Mucosa of stomach (tissue), 1 donor: ENCODE measurements at regions not wholly inside any gene's neighbourhood (a gene's known extent, or its start where the extent isn't known, plus 50 kb on each side); places are given as distances from the start of the nearest gene placed in this dataset.

Experiments used
- H3K27me3 ChIP-seq: one replicate; pipeline ENCODE4 v1.7.0; 2013; ENCODE audit warnings: mild to moderate bottlenecking, low read length; ENCODE audit not compliant: control insufficient read depth, insufficient read depth
- H3K36me3 ChIP-seq: one replicate; pipeline ENCODE4 v1.7.0; 2013; ENCODE audit warnings: low read length; ENCODE audit not compliant: control insufficient read depth, insufficient read depth
- H3K4me1 ChIP-seq: one replicate; pipeline ENCODE4 v1.7.0; 2013; ENCODE audit warnings: mild to moderate bottlenecking, low read length; ENCODE audit not compliant: control insufficient read depth, insufficient read depth
- H3K4me3 ChIP-seq: one replicate; pipeline ENCODE4 v1.7.0; 2013; ENCODE audit warnings: low read length
- H3K9ac ChIP-seq: one replicate; pipeline ENCODE4 v1.7.0; 2013; ENCODE audit warnings: mild to moderate bottlenecking, low read length, moderate library complexity
- H3K9me3 ChIP-seq: one replicate; pipeline ENCODE4 v1.7.0; 2013; ENCODE audit warnings: mild to moderate bottlenecking, low read length, moderate library complexity; ENCODE audit not compliant: control insufficient read depth
- donor health status: Pancreatic carcinoma.

GRCh38 chr1:98410082-98410481, 251.4 kb upstream of the SNX7 start:
- Histone ChIP-seq H3K4me1 (peaks cover under 1% of the 10 kb centered on the region), H3K27me3 (no peaks in the 10 kb centered on the region), H3K4me3 (no peak overlapping the region), H3K36me3 (no peaks in the 10 kb centered on the region), H3K9ac (no peak overlapping the region), H3K9me3 (no peaks in the 10 kb centered on the region)

DNA sequence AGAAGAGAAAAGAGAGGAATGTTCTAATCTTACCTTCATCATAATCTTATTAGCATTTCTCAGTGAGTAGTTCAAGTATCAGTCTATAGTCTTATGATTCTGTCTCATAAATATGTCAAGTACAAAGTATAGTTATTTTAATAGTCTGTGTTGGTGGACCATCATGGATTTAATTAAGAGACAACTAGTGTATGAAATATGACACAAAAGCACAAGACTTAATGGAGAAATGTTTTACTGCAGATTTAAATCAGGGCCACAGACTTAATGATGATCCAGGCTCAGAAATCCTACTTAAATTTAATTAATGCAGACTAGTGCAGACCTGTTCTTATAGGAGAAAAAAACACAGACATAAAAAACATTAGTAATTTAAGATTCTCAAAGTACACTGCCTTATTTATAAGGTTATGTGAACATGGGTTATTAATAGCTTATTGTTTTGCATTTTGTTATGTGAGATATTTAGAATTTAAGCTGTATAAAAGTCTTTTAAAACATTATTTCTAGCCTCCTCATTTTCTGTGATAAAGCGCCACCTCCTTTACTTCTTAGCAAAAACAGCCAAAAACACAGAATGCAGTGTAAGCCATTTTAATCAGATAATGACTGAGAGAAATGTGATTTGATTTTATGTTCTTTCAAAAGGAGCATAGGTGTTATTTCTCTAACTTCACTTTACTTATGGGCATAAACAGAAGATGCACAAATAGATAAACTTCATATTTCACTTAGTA, 255.0 kb upstream of the SNX7 start:
- no peaks in the 10 kb centered on the region for H3K27me3 ChIP-seq
- no peaks in the 10 kb centered on the region for H3K36me3 ChIP-seq
- no peaks in the 10 kb centered on the region for H3K9me3 ChIP-seq
- no peaks in the 10 kb centered on the region for H3K4me1 ChIP-seq
- H3K9ac ChIP-seq, result no peak overlapping the region
- H3K4me3 ChIP-seq, result no peak overlapping the region

DNA sequence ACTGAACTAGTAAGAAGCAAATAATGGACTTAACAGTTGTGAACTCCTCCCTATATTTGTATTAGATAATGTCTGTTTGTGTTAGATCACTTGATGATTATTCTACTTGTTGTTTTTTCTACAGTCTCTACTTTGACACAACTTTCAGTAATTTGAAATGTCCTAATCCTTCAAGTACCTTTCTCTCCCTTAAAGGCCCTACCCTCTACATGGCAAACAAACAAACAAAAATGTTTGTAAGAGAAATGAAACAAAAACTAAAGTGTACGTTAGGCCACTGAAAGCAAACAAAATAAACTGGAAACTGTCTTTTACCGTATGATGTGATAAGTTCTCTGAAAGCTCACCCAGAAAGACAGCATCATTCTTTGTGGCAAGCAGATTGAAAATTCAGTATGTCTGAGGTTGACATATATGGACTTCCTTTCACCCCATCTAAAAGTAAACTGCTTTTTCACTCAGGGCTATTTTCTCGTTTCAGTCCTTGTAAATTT, 255.9 kb upstream of the SNX7 start:
- no peaks in the 10 kb centered on the region for H3K9me3 ChIP-seq
- no peaks in the 10 kb centered on the region for H3K27me3 ChIP-seq
- no peak overlapping the region for H3K9ac ChIP-seq
- H3K4me3 ChIP-seq, result no peak overlapping the region
- H3K4me1 ChIP-seq, result no peaks in the 10 kb centered on the region
- no peaks in the 10 kb centered on the region for H3K36me3 ChIP-seq

GRCh38 chr1:98404866-98405265, 256.7 kb upstream of the SNX7 start:
- Histone ChIP-seq H3K9me3 (no peaks in the 10 kb centered on the region), H3K27me3 (no peaks in the 10 kb centered on the region), H3K4me1 (no peaks in the 10 kb centered on the region), H3K36me3 (no peaks in the 10 kb centered on the region), H3K4me3 (no peak overlapping the region), H3K9ac (no peak overlapping the region)

- Histone ChIP-seq H3K4me1 (no peaks in the 10 kb centered on the region), H3K36me3 (no peaks in the 10 kb centered on the region), H3K9ac (no peak overlapping the region), H3K4me3 (no peak overlapping the region), H3K27me3 (no peaks in the 10 kb centered on the region), H3K9me3 (no peaks in the 10 kb centered on the region)
Observed at GRCh38 chr1:98403963-98404480, 257.5 kb upstream of the SNX7 start.

DNA sequence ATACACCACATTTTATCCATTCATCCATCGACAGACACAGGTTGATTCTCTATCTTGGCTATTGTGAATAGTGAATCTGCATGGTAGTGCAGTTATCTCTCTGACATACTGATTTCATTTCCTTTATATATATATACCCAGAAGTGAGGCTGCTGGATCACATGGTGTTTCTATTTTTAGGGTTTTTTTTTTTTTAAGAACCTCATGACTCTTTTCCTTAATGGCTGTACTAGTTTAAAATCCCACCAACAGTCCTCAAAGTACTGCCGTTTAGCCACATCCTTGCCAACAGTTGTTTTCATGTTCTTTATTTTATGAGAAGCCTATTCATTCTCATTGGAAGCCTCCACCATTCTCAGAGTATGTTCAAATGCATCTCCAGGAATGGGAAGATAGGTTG, 258.7 kb upstream of the SNX7 start:
- Histone ChIP-seq H3K36me3 (no peaks in the 10 kb centered on the region), H3K9me3 (no peaks in the 10 kb centered on the region), H3K4me1 (no peaks in the 10 kb centered on the region), H3K4me3 (no peak overlapping the region), H3K27me3 (no peaks in the 10 kb centered on the region), H3K9ac (no peak overlapping the region)

GRCh38 chr1:98400446-98400845, 261.1 kb upstream of the SNX7 start:
- Histone ChIP-seq H3K9ac (no peak overlapping the region), H3K4me1 (no peaks in the 10 kb centered on the region), H3K27me3 (no peaks in the 10 kb centered on the region), H3K9me3 (no peaks in the 10 kb centered on the region), H3K4me3 (no peak overlapping the region), H3K36me3 (no peaks in the 10 kb centered on the region)

DNA sequence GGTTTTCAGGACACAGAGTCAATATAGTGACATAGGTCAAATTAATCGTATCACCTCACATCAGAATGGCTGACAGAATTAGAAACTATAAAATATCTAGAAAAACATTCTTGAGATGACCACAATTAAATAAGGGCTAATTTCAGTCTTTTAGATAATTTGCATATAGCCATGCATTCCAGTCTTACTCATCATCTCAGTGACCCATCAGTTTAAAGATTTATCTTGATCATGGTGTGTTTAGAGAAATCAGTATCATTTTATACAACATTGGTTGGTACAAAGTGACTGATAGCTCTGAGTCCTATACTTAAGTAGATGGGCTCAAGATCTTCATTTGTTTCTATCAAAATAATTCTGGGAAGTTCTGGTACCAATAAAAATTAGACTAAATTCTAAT, 262.3 kb upstream of the SNX7 start:
- H3K4me3 ChIP-seq, result no peak overlapping the region
- H3K27me3 ChIP-seq, result no peaks in the 10 kb centered on the region
- H3K36me3 ChIP-seq, result no peaks in the 10 kb centered on the region
- no peaks in the 10 kb centered on the region for H3K4me1 ChIP-seq
- H3K9me3 ChIP-seq, result no peaks in the 10 kb centered on the region
- H3K9ac ChIP-seq, result no peak overlapping the region

DNA sequence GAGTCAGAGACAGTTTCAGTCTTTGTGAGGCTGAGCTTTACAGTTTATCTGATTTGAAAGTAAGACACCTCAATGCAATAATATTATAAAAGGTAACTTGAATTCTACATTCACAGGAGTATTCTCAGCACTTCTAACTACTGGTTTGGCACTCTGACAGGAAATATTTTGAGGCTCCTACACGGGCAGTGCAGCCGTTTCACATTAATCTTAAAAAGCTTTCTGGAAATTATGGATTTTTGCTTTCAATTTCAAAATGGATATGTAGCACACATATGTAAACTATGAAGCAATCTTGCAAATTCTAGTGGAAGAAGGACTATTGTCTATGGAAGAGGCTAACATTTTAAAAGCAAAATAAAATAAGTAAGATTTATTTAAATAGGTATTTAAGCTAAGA, 262.9 kb upstream of the SNX7 start:
- no peaks in the 10 kb centered on the region for H3K36me3 ChIP-seq
- H3K4me1 ChIP-seq, result peaks cover under 1% of the 10 kb centered on the region
- no peak overlapping the region for H3K4me3 ChIP-seq
- no peaks in the 10 kb centered on the region for H3K9me3 ChIP-seq
- no peaks in the 10 kb centered on the region for H3K27me3 ChIP-seq
- no peak overlapping the region for H3K9ac ChIP-seq

DNA sequence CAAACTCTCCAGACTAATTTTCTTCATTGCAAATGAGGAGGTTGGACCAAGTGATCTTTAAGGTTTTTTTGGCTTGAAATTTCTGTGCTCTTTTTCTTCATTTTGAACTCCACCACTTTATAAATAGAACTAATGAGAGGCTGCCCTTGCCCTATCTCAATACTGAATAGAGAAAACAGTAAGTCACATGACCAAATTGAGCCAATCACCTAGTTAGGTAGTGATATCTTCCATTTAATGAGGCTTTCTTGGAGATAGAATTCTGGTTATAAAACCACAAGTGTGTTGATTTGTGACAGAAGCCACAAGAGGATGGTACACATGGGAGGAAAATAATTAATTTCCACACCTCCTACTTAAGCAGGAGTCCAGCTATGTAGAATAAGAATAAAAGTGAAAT, 263.4 kb upstream of the SNX7 start:
- no peak overlapping the region for H3K9ac ChIP-seq
- H3K9me3 ChIP-seq, result no peaks in the 10 kb centered on the region
- H3K36me3 ChIP-seq, result no peaks in the 10 kb centered on the region
- no peak overlapping the region for H3K4me3 ChIP-seq
- peaks cover 5% of the 10 kb centered on the region for H3K4me1 ChIP-seq
- H3K27me3 ChIP-seq, result no peaks in the 10 kb centered on the region

DNA sequence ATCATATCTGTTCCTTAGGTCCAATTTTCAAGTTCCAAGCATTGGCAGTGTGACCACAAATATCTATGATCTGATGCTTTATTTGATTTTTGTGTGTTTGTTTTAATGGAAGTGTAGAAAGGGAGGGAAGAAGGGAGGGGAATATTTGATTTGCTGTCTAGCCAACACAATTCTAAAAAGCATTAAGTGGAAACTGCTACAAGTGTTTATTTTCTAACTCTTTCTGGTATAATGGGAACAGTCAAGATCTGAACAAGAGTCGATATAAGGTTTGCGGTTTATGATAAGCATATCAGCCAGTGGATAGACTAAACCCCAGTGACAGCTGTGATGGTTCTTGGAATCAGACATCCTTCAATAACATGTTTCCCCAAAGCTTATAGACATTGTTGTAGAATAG, 267.8 kb upstream of the SNX7 start:
- Histone ChIP-seq H3K4me3 (no peak overlapping the region), H3K27me3 (no peaks in the 10 kb centered on the region), H3K4me1 (peaks cover 5% of the 10 kb centered on the region), H3K36me3 (no peaks in the 10 kb centered on the region), H3K9ac (no peak overlapping the region), H3K9me3 (no peaks in the 10 kb centered on the region)

GRCh38 chr1:98391175-98391574, 270.3 kb upstream of the SNX7 start:
- H3K9ac ChIP-seq, result no peak overlapping the region

More at GRCh38 chr1:98391175-98391574, 270.3 kb upstream of the SNX7 start:
- no peaks in the 10 kb centered on the region for H3K36me3 ChIP-seq
- no peak overlapping the region for H3K4me3 ChIP-seq
- H3K27me3 ChIP-seq, result no peaks in the 10 kb centered on the region
- H3K4me1 ChIP-seq, result peaks cover 5% of the 10 kb centered on the region
- no peaks in the 10 kb centered on the region for H3K9me3 ChIP-seq
